Caco-2 (cell line): ENCODE measurements at regions not wholly inside any gene's neighbourhood (a gene's known extent, or its start where the extent isn't known, plus 50 kb on each side); places are given as distances from the start of the nearest gene placed in this dataset.

Experiments used
- BruUV-seq: library from RNA; stranded (reverse); fragments of 400-500 nt; replicated peaks from 2 replicates; lab custom pipeline; 2021; lab: Mats Ljungman, UMichigan
- CTCF ChIA-PET: fragments of 300-600 bp; sonication (Branson Sonifier 250); formaldehyde crosslinking; loops from one replicate; lab custom pipeline; 2022; ENCODE audit warnings: antibody characterized with exemption; lab: Charles Lee
- POLR2A ChIA-PET: fragments of 300-600 bp; sonication (Branson Sonifier 250); formaldehyde crosslinking; loops from one replicate; lab custom pipeline; 2022; ENCODE audit warnings: antibody characterized with exemption; lab: Charles Lee
- DNase-seq, 2 experiments: peaks; one replicate each; pipeline versions ENCODE4 v3.0.0 to v3.0.0-alpha.2; 2020 to 2022
- H3K27me3 ChIP-seq: replicated peaks from 2 replicates; pipeline ENCODE4 v1.6.0; 2011; ENCODE audit warnings: low read length; ENCODE audit not compliant: control insufficient read depth, insufficient read depth
- H3K36me3 ChIP-seq: 2 replicates; pipeline ENCODE4 v1.5.1; 2011; ENCODE audit warnings: low read length; ENCODE audit not compliant: control insufficient read depth, insufficient read depth
- H3K4me1 ChIP-seq: fragments of 250-450 bp; sonication (Bioruptor Pico); 2 replicates; pipeline ENCODE4 v1.5.1; 2020; ENCODE audit warnings: mild to moderate bottlenecking
- H3K4me3 ChIP-seq: 2 replicates; pipeline ENCODE4 v1.5.1; 2011; ENCODE audit warnings: low read depth, mild to moderate bottlenecking, control low read depth, low read length
- H3K9me3 ChIP-seq: fragments of 250-450 bp; sonication (Bioruptor Pico); 2 replicates; pipeline ENCODE4 v1.5.1; 2020; ENCODE audit warnings: mild to moderate bottlenecking, moderate library complexity
- H3K27ac Mint-ChIP-seq: one replicate; pipeline ENCODE4 v1.8.0; 2022; ENCODE audit warnings: mixed read lengths; ENCODE audit not compliant: unreplicated experiment
- H3K27me3 Mint-ChIP-seq: one replicate; pipeline ENCODE4 v1.8.0; 2022; ENCODE audit warnings: mixed read lengths; ENCODE audit not compliant: insufficient read depth, unreplicated experiment
- H3K36me3 Mint-ChIP-seq: one replicate; pipeline ENCODE4 v1.8.0; 2022; ENCODE audit warnings: mild to moderate bottlenecking, mixed read lengths; ENCODE audit not compliant: insufficient read depth, unreplicated experiment
- H3K4me1 Mint-ChIP-seq: one replicate; pipeline ENCODE4 v1.8.0; 2022; ENCODE audit warnings: low read depth, mixed read lengths; ENCODE audit not compliant: unreplicated experiment
- H3K4me3 Mint-ChIP-seq: one replicate; pipeline ENCODE4 v1.8.0; 2022; ENCODE audit warnings: mild to moderate bottlenecking, moderate library complexity, mixed read lengths; ENCODE audit not compliant: unreplicated experiment
- H3K9me3 Mint-ChIP-seq: one replicate; pipeline ENCODE4 v1.8.0; 2022; ENCODE audit warnings: mixed read lengths; ENCODE audit not compliant: unreplicated experiment
- CTCF ChIP-seq, 2 experiments: fragments of 200-600 bp in 1 of 2; IDR thresholded peaks; 1 replicate in 1 of 2; 2 replicates in 1 of 2; pipeline versions ENCODE4 v1.5.1 to v1.8.0; 2011 to 2022; ENCODE audit warnings: antibody characterized with exemption in 1 of 2, control low read depth in 1 of 2, inconsistent platforms in 1 of 2, low read depth in 1 of 2, low read length in 1 of 2, mild to moderate bottlenecking in 1 of 2, moderate library complexity in 1 of 2; ENCODE audit not compliant: insufficient read depth in 1 of 2, severe bottlenecking in 1 of 2, unreplicated experiment in 1 of 2
- intact Hi-C: fragments of 100-400 bp; cut with micrococcal nuclease; formaldehyde crosslinking; loops from one replicate; pipeline ENCODE4 v1.10.0; 2022; ENCODE audit not compliant: unreplicated experiment

DNA sequence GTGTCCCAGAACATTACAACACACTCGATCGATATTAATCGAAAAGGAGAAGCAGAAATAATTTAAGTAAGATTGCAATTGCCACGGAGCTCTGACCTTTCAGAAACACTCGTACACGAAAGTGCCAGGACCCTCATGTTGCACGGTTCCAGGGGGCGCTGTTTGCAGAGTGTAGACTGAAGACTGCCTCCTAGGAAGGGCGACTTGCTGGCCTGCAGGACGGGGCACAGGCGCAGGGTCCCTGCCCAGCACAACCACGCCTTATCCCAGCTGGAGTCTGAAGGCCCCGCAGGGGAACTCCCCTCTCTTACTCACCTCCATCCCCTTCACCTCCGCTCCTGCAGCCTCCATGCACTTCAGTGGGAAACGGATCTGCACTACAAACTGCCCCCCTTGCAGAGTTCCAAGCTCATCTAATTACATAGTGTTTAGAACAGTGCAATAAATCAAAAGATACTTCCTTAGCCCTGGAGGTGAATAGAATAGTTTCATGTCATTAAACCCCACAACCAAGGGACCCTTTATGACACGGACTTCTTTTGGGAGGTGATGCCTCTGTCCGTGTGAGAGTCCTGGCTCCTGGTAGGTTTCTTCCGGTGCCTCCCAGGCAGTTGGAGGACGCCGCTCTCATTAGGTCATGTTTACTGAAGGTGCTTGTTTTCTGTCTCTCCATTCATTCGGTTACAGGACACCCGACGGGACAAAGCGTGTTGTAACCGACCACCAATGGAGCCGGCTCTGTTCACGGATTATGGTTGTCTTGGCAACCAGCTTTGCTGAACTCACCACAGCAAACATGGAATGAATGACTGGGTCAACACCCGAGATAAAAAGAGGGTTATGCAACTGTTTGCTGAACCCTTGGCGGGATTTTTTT, 262.2 kb downstream of the BAMBI start:
- BruUV-seq = TSS peak; percentile 70
- H3K36me3 ChIP-seq = no peaks in the 10 kb centered on the region
- Mint-ChIP-seq H3K27ac (peak overlapping the region; percentile 88), H3K4me3 (peak overlapping the region; percentile 75), H3K9me3 (peaks cover 13% of the 10 kb centered on the region), H3K4me1 (peaks cover 45% of the 10 kb centered on the region), H3K27me3 (no peaks in the 10 kb centered on the region), H3K36me3 (peaks cover 22% of the 10 kb centered on the region)
- H3K4me1 ChIP-seq = peaks cover 30% of the 10 kb centered on the region
- DNase-seq = peak; percentile 99 to 100
- peak; percentile 90 to 97 for TF ChIP-seq CTCF (IDR thresholded peaks at IDR 0.05; ENCODE audit: insufficient read depth in 1 of 2, low read depth in 1 of 2, low read length in 1 of 2, severe bottlenecking in 1 of 2, unreplicated experiment in 1 of 2)
- ChIA-PET POLR2A (interaction anchor here (0.7 to 1.7 kb wide), 5 partner anchors 9 to 318 kb away, joined by 3 to 9 read pairs (median 4); no protein-coding TSS in a partner anchor), CTCF (interaction anchor here (0.6 to 2.8 kb wide), 19 partner anchors 10 to 843 kb away, joined by 3 to 16 read pairs (median 4); partner anchors contain the start of gene BAMBI)
- H3K27me3 ChIP-seq = no peaks in the 10 kb centered on the region
- peak overlapping the region; percentile 35 for H3K4me3 ChIP-seq
- intact Hi-C loops = loop anchor here (1.0 to 5.0 kb wide), 12 partner anchors 10 to 365 kb away; partner anchors contain the start of gene BAMBI
- no peaks in the 10 kb centered on the region for H3K9me3 ChIP-seq

DNA sequence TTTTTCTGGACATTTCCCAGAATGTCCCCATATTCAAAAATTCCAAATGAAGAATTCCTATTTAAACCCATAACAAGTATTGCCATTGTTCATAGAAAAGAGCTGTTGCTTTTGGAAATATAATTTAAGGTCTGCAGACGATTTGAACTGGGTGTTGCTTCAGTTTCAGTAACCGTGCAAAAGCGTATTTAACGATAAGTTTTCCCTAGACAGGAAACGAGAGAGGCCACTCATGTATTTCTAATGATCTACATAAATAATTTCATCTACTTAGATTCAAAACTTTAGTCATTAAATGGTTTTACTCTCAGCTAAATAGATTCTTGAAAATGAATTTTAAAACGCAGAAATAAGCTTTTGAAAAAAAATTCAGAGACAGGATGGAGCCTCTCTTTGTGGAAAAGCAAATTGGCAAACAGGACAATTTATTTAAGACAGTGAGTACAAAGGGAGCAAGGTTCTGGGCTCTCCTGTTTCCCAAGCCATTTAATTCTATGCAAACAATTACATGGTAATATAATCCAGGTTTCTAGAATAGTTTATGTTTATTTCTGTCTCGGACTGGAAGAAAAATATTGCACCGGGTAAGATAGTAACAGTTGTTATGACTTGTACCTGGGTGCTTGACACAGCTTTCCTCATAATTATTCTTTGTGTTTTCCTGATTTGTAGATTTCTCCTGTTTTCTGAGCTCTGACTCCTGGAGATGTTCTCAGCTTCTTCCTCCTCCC, 263.0 kb downstream of the BAMBI start:
- peak in 1 of 2 experiments; percentile 53 for DNase-seq
- Mint-ChIP-seq H3K4me3 (peak overlapping the region; percentile 75), H3K27ac (peak overlapping the region; percentile 88), H3K36me3 (peaks cover 22% of the 10 kb centered on the region), H3K27me3 (no peaks in the 10 kb centered on the region), H3K4me1 (peaks cover 53% of the 10 kb centered on the region), H3K9me3 (peaks cover 21% of the 10 kb centered on the region)
- ChIA-PET CTCF (interaction anchor here (0.7 to 2.8 kb wide), 13 partner anchors 9 to 844 kb away, joined by 3 to 16 read pairs (median 5); partner anchors contain the start of gene BAMBI), POLR2A (interaction anchor here (0.7 to 1.7 kb wide), 5 partner anchors 8 to 317 kb away, joined by 3 to 9 read pairs (median 4); no protein-coding TSS in a partner anchor)
- H3K9me3 ChIP-seq = no peaks in the 10 kb centered on the region
- H3K4me3 ChIP-seq = no peak overlapping the region
- peaks cover 30% of the 10 kb centered on the region for H3K4me1 ChIP-seq
- TF ChIP-seq CTCF (IDR thresholded peaks at IDR 0.05; ENCODE audit: insufficient read depth in 1 of 2, low read depth in 1 of 2, low read length in 1 of 2, severe bottlenecking in 1 of 2, unreplicated experiment in 1 of 2) = no peak
- no peaks in the 10 kb centered on the region for H3K36me3 ChIP-seq
- TSS peak; percentile 31 for BruUV-seq
- H3K27me3 ChIP-seq = no peaks in the 10 kb centered on the region
- intact Hi-C loops = loop anchor here (1.0 kb wide), 4 partner anchors 9 to 169 kb away; no protein-coding TSS in a partner anchor

GRCh38 chr10:28942012-28942411, 264.7 kb downstream of the BAMBI start:
- H3K4me1 Mint-ChIP-seq = peaks cover 65% of the 10 kb centered on the region
- Histone ChIP-seq H3K4me3 (no peak overlapping the region), H3K36me3 (no peaks in the 10 kb centered on the region), H3K4me1 (peaks cover 30% of the 10 kb centered on the region), H3K27me3 (no peaks in the 10 kb centered on the region), H3K9me3 (no peaks in the 10 kb centered on the region)
- H3K4me3 Mint-ChIP-seq = peak overlapping the region; percentile 30
- ChIA-PET CTCF (no interaction called here), POLR2A (no interaction called here)
- H3K9me3 Mint-ChIP-seq = peaks cover 24% of the 10 kb centered on the region
- no peak for DNase-seq
- H3K27ac Mint-ChIP-seq = peak overlapping the region; percentile 88
- TF ChIP-seq CTCF (IDR thresholded peaks at IDR 0.05; ENCODE audit: insufficient read depth in 1 of 2, low read depth in 1 of 2, low read length in 1 of 2, severe bottlenecking in 1 of 2, unreplicated experiment in 1 of 2) = no peak
- H3K36me3 Mint-ChIP-seq = peaks cover 20% of the 10 kb centered on the region
- intact Hi-C loops = no loop called here
- no TSS peak for BruUV-seq
- no peaks in the 10 kb centered on the region for H3K27me3 Mint-ChIP-seq
